Right lobe of liver (tissue), 4 donors: ENCODE measurements at regions not wholly inside any gene's neighbourhood (a gene's known extent, or its start where the extent isn't known, plus 50 kb on each side); places are given as distances from the start of the nearest gene placed in this dataset.

Source experiments
- CTCF ChIP-seq, 4 donors: fragments of 200-600 bp in 3 of 4; fragments of 450-650 bp in 1 of 4; IDR thresholded peaks; one replicate each; pipeline versions ENCODE4 v1.5.1 to v1.8.0; 2016 to 2022; ENCODE audit warnings: antibody characterized with exemption in 4 of 4, mild to moderate bottlenecking in 2 of 4
- POLR2A ChIP-seq: fragments of 450-650 bp; IDR thresholded peaks from one replicate; pipeline ENCODE4 v1.6.1; 2017; ENCODE audit warnings: antibody characterized with exemption, mild to moderate bottlenecking
- donor health status: DM: no; HTN: no; CAD: no.
- donor health status: DM: no; HTN: no; CAD: no.
- donor health status: DM: no; HTN: yes; CAD: no.

GRCh38 chrY:19042306-19042958 lies 268.9 kb upstream of the HSFY2 start:
- TF ChIP-seq CTCF (IDR thresholded peaks at IDR 0.05) (no peak), POLR2A (no peak)
